ENCODE measurements at regions not wholly inside any gene's neighbourhood (a gene's known extent, or its start where the extent isn't known, plus 50 kb on each side); places are given as distances from the start of the nearest gene placed in this dataset.
"Not testable (repeated sequence)": the region's sequence is repeated elsewhere in the genome, so short reads cannot be mapped to it uniquely, and the experiment has no call there.

DNA sequence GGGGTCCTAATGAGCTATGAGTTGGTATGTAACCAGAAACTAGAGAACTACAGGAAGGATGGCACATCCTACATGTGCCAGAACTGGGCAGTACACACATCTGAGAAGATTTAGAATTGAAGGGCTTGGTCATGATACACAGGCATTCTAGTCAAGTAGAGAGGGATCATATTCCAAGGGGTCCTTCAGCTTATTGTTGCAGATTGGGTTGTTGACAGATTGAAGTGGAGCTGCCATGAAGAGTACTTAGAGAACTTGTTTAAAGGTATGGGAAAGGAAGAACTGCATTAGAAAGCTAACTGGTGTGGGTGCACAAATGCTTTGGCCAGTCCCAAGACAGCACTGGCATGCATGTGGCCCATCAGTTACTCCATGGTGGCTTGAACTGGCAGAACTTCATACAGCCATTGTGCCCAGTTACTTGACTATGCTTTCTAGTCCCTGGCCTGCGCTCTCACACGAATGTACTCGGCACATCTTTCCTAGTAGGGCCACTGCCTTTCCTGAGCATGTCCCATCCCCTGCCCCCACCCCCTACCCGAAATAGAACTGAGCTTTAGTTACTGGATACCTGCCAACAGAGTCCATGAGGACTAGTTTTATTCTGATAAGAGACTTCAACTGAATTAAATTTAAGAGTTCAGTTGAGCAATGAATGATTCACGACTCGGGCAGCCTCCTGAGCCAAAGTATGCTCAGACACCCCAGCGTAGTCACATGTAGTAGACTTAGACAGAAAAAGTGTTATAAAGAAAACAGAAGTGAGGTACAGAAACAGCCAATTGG is 64.0 kb downstream of the CCNG2 start:
- no peak for DNase-seq

GRCh38 chr4:77225022-77225421 is 68.0 kb downstream of the CCNG2 start:
- DNase-seq, result no peak

GRCh38 chr4:77226939-77227705 is 70.1 kb downstream of the CCNG2 start:
- DNase-seq, result no peak

DNA sequence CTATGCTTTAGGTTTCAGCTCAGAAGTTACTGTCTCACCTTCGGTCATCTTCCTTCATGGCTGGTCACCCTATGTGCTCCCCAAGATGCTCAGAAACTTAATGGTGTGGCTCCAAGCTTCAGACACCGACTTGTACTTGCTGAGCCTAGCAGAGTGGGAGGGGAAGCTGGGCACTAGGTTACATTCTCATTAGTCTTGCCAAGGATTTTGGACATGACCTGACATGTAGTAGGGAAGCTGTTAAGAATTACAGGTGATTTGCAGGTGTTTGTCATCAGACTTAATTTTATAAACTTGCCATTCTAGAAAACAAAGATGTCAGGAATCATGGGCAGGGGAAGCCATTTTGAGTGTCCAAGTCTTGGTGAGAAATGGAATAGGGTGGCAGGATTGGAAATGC is 72.4 kb downstream of the CCNG2 start:
- no peak for DNase-seq

DNA sequence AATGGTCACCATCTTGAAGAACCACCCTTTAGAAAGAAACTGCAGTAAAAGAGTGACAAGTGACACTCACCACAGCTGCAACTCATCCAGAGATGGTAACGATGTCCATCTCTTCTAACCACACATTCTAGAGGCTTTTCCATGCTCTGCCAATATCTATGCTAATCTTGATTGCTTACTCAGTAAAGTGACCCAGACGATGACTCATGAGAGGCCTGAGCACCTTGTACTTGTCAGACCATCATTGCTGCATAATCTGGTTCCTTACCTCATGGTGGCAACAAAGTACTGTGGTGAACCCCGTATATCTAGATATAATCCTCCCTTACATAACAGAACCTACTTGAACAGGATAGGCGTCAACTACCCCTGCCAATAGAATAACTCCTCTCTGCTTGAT is 75.6 kb downstream of the CCNG2 start:
- DNase-seq, result no peak

DNA sequence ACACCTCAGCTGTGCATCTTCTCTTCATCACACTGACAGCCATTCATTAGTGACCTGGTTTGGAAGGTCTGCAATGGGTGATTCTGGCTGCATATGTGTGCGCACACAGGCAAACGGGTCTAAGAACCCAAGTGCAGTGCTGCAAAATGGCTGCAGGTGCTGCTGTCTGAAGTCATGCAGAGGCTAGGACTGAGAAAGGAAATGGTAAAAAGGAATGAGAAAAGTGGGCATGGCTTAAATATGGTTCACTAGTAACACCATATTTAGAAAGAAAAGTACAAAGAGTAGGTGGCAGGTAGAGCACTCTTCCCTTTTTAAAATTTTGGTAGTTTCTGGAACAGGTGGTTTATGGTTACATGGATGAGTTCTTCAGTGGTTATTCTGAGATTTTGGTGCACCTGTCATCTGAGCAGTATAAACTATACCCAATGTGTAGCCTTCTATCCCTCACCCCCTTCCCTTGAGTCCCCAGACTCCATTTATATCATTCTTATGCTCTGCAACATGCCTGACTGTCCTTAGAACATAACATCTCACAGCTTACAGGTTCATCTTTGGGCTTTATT is 78.4 kb downstream of the CCNG2 start:
- DNase-seq, result no peak

GRCh38 chr4:77236806-77237205 is 79.8 kb downstream of the CCNG2 start:
- no peak for DNase-seq

GRCh38 chr4:77240469-77241066 is 83.6 kb downstream of the CCNG2 start:
- peak; percentile 30 to 56 for DNase-seq

- no peak for DNase-seq
Measured at GRCh38 chr4:77248805-77249204, 91.8 kb downstream of the CCNG2 start.

GRCh38 chr4:77251751-77252150 is 94.7 kb downstream of the CCNG2 start:
- DNase-seq, result no peak

GRCh38 chr4:77263247-77263646 is 106.2 kb downstream of the CCNG2 start:
- DNase-seq, result no peak

DNA sequence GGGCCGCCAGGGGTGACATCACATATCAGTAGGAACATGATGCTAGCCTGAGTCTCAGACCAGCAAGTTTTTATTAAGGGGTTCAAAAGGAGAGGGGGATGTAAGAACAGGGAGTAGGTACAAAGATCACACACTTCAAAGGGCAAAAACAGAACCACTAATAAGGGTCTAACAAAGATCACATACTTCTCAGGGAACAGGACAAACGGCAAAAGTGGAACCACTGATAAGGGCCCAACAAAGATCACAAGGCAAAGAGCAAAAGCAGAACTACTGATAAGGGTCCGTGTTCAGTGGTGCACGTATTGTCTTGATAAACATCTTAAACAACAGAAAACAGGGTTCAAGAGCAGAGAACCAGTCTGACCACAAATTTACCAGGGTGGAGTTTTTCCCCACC is 107.0 kb downstream of the CCNG2 start:
- not testable (repeated sequence) for DNase-seq

DNA sequence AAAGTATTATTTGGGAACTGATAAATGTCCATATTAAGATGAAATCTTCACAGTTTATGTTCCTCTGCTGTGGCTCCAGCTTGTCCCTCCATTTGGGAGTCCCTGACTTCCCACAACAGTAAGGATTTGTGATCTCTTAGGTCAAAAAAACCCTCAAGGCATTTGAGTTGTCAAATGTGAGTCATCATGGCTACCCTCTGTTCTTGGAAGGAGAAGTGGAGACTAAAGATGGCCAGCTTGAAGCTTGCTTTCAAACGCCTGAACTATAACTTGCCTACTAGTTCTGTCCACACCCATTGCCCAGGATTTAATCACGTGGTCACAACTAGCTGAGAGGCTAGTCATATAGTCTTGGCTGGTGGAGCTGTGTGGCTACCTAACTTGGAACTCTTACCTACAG is 107.8 kb downstream of the CCNG2 start:
- no peak for DNase-seq

DNA sequence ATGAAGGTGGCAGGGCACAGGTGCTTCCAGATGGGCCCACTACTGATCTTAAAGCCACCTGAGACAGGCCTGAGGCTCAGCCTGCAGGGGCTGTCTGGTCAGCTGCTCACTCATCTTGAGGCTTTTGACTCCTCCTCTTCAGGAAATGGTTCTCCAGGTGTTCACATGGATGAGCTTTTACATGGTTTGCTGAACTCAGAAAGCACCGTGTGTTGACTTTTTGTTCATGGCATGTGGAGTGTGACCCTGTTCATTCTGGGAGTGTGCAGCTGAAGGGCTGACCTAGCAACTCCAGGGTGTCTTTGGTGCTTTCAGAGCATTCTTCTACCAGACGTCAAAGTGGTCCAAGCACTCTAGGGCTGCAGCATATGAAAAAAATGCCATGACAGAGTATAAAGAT is 111.1 kb downstream of the CCNG2 start:
- DNase-seq, result no peak

- DNase-seq, result no peak
Measured at GRCh38 chr4:77269505-77269904, 112.5 kb downstream of the CCNG2 start.

DNA sequence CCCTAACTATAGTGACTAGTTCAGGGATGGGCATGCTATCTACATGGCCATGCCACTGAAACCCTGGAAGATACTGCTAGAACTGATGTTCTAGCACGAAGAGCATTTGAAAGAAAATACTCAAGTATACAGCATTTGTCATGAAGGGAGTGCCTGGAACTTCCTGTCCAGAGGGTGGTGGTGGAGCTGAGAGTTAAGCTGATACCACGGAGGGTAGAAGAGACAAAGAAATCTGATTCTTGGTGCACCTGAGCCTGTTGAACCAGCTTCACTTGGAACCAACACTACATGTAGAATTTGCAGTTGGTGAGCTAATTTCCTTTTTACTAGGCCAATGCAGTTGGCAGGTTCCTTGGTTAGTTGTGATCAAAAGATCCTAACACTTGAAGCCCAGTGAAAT is 116.4 kb downstream of the CCNG2 start:
- DNase-seq, result no peak

DNA sequence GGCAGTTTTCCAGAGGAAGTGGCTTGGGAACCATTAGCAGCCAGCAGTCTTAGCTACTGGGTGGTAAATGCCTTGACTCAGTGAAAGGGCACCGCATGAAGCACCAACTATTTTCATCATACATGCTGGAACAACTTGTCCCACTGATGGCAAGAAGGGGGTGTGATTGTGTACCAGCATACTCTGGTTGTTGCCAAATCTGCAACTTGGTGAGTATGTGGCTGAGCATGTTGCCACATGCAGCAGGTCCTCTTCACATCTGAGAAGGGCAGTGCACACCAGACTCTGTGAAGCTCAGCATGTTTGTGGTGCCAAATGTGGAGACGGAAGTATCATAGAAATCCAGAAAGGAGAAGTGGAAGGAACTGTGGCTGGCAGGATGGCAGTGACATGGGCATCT is 122.1 kb downstream of the CCNG2 start:
- DNase-seq, result not testable (repeated sequence)

DNA sequence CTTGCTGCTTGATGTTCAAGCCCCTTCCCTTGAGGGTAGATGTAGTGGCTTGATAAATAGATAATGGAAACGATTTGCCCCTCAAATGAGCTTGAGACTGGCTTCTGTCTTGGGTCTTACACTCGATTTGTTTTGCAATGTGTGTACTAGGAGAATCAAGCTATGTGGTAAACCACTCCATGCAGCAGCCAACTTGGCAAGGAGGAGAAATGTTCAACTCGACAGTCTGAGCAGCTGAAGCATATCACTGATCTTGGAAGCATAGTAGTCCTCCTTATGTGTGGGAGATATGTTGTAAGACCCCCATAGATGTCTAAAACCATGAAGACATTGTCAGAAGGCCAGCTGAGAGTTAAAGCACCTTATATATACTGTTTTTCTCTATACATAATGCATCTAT is 125.3 kb downstream of the CCNG2 start:
- no peak for DNase-seq

GRCh38 chr4:77284036-77284435 is 127.0 kb downstream of the CCNG2 start:
- no peak for DNase-seq

- no peak for DNase-seq
Measured at GRCh38 chr4:77286906-77287305, 129.9 kb downstream of the CCNG2 start.

GRCh38 chr4:77293426-77293825 is 136.4 kb downstream of the CCNG2 start:
- no peak for DNase-seq

GRCh38 chr4:77300996-77301395 is 144.0 kb downstream of the CCNG2 start:
- DNase-seq, result not testable (repeated sequence)

- no peak for DNase-seq
Measured at GRCh38 chr4:77305766-77306165, 148.8 kb downstream of the CCNG2 start.

All from inflammatory macrophage (primary cell).